ENCODE measurements at regions not wholly inside any gene's neighbourhood (a gene's known extent, or its start where the extent isn't known, plus 50 kb on each side); places are given as distances from the start of the nearest gene placed in this dataset.
"Not testable (repeated sequence)": the region's sequence is repeated elsewhere in the genome, so short reads cannot be mapped to it uniquely, and the experiment has no call there.

GRCh38 chr6:164990901-164991300 is 318.5 kb downstream of the C6orf118 start:
- 94% methylated on average over 2 of the region's 2 CpGs for WGBS (ENCODE audit: insufficient coverage, low lambda C conversion rate)
- H3K36me3 ChIP-seq (ENCODE audit: control insufficient read depth, insufficient read depth, low read length) = no peaks in the 10 kb centered on the region

DNA sequence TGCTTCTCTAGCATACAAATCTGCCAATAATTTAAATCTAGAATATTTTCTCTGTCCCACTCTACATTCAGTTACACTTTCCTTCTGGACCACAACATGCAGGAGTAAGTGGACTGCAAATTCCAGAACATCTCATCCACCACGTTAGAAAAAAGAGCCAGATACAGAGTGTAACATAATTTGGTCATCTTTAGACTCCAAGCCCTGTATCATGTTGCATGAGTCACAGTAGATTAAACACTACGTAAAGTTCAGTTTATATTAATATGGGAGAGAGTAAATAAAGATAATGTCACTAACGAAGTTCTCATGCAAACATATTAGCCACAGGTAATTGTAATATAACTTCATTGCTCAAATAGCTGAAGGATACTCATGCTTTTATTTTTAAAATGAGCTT is 327.0 kb downstream of the C6orf118 start:
- DNase-seq = no peak
- H3K4me3 ChIP-seq (ENCODE audit: low read length) = no peak overlapping the region
- no peaks in the 10 kb centered on the region for H3K36me3 ChIP-seq (ENCODE audit: control insufficient read depth, insufficient read depth, low read length)
- H3K9me3 ChIP-seq (ENCODE audit: control insufficient read depth, low read depth, low read length) = no peaks in the 10 kb centered on the region
- no peaks in the 10 kb centered on the region for H3K27me3 ChIP-seq (ENCODE audit: control insufficient read depth, insufficient read depth, low read length)
- no peaks in the 10 kb centered on the region for H3K4me1 ChIP-seq (ENCODE audit: control insufficient read depth, insufficient read depth, low read length)
- no peak overlapping the region for H3K27ac ChIP-seq (ENCODE audit: low read length)
- 54% methylated on average over 2 of the region's 3 CpGs for WGBS (ENCODE audit: insufficient coverage, low lambda C conversion rate)

More at GRCh38 chr6:164990901-164991300, 318.5 kb downstream of the C6orf118 start:
- H3K9me3 ChIP-seq (ENCODE audit: control insufficient read depth, low read depth, low read length) = peaks cover 2% of the 10 kb centered on the region
- DNase-seq = no peak
- H3K27me3 ChIP-seq (ENCODE audit: control insufficient read depth, insufficient read depth, low read length) = no peaks in the 10 kb centered on the region
- H3K27ac ChIP-seq (ENCODE audit: low read length) = no peak overlapping the region
- H3K4me1 ChIP-seq (ENCODE audit: control insufficient read depth, insufficient read depth, low read length) = no peaks in the 10 kb centered on the region
- no peak overlapping the region for H3K4me3 ChIP-seq (ENCODE audit: low read length)

GRCh38 chr6:164967102-164967501 is 342.3 kb downstream of the C6orf118 start:
- H3K4me1 ChIP-seq (ENCODE audit: control insufficient read depth, insufficient read depth, low read length) = no peaks in the 10 kb centered on the region
- no peaks in the 10 kb centered on the region for H3K36me3 ChIP-seq (ENCODE audit: control insufficient read depth, insufficient read depth, low read length)
- no CpG with 5 or more reads among the region's 12 CpGs for WGBS (ENCODE audit: insufficient coverage, low lambda C conversion rate)
- no peak overlapping the region for H3K27ac ChIP-seq (ENCODE audit: low read length)
- no peak for DNase-seq
- H3K27me3 ChIP-seq (ENCODE audit: control insufficient read depth, insufficient read depth, low read length) = no peaks in the 10 kb centered on the region
- H3K9me3 ChIP-seq (ENCODE audit: control insufficient read depth, low read depth, low read length) = peaks cover 3% of the 10 kb centered on the region
- H3K4me3 ChIP-seq (ENCODE audit: low read length) = no peak overlapping the region

DNA sequence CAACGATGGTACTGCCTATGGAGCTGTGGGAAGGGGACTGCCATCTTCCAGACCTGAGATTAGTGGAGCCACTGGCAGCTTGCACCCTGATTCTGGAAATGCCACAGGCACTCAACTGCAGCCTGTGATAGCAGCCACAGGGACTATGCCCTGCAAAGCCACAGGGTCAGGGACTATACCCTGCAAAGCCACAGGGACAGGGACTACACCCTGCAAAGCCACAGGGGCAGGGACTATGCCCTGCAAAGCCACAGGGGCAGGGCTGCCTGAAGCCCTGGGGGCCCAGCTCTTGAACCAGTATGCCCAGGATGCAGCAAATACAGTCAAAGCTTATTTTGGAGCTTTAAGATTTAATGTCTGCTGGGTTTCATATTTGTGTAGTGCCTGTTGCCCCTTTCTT is 346.6 kb downstream of the C6orf118 start:
- Histone ChIP-seq H3K9me3 (ENCODE audit: control insufficient read depth, low read depth, low read length) (peaks cover 3% of the 10 kb centered on the region), H3K36me3 (ENCODE audit: control insufficient read depth, insufficient read depth, low read length) (no peaks in the 10 kb centered on the region), H3K27me3 (ENCODE audit: control insufficient read depth, insufficient read depth, low read length) (no peaks in the 10 kb centered on the region), H3K4me1 (ENCODE audit: control insufficient read depth, insufficient read depth, low read length) (no peaks in the 10 kb centered on the region), H3K4me3 (ENCODE audit: low read length) (no peak overlapping the region), H3K27ac (ENCODE audit: low read length) (no peak overlapping the region)
- no peak for DNase-seq
- no CpG with 5 or more reads among the region's 1 CpG for WGBS (ENCODE audit: insufficient coverage, low lambda C conversion rate)

- DNase-seq = no peak
- WGBS (ENCODE audit: insufficient coverage, low lambda C conversion rate) = 100% methylated on average over 3 of the region's 8 CpGs
- H3K4me3 ChIP-seq (ENCODE audit: low read length) = no peak overlapping the region
- no peak overlapping the region for H3K27ac ChIP-seq (ENCODE audit: low read length)
- no peaks in the 10 kb centered on the region for H3K27me3 ChIP-seq (ENCODE audit: control insufficient read depth, insufficient read depth, low read length)
- H3K36me3 ChIP-seq (ENCODE audit: control insufficient read depth, insufficient read depth, low read length) = no peaks in the 10 kb centered on the region
- peaks cover 3% of the 10 kb centered on the region for H3K9me3 ChIP-seq (ENCODE audit: control insufficient read depth, low read depth, low read length)
- no peaks in the 10 kb centered on the region for H3K4me1 ChIP-seq (ENCODE audit: control insufficient read depth, insufficient read depth, low read length)
Observed at GRCh38 chr6:164947164-164947563, 362.2 kb downstream of the C6orf118 start.

DNA sequence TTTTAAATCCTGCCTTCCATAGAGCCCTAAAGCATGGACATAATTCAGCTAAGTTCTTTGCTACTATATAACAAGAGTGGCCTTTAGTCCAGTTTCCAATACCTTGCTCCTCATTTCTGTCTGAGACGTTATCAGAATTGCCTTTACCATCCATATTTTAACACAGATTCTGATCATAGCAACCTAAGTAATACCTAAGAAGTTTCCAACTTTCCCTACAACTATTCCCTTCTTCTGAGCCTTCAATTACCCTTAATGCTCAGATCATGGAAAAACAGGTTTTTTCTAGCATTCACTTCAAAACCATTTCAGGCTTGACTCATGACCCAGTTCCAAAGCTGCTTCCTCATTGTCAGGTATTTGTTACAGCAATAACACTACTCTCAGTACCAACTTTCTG is 367.1 kb downstream of the C6orf118 start:
- 78% methylated on average over 1 of the region's 1 CpG for WGBS (ENCODE audit: insufficient coverage, low lambda C conversion rate)
- Histone ChIP-seq H3K27me3 (ENCODE audit: control insufficient read depth, insufficient read depth, low read length) (no peaks in the 10 kb centered on the region), H3K4me3 (ENCODE audit: low read length) (no peak overlapping the region), H3K36me3 (ENCODE audit: control insufficient read depth, insufficient read depth, low read length) (no peaks in the 10 kb centered on the region), H3K4me1 (ENCODE audit: control insufficient read depth, insufficient read depth, low read length) (no peaks in the 10 kb centered on the region), H3K9me3 (ENCODE audit: control insufficient read depth, low read depth, low read length) (peaks cover 3% of the 10 kb centered on the region), H3K27ac (ENCODE audit: low read length) (no peak overlapping the region)
- DNase-seq = no peak

DNA sequence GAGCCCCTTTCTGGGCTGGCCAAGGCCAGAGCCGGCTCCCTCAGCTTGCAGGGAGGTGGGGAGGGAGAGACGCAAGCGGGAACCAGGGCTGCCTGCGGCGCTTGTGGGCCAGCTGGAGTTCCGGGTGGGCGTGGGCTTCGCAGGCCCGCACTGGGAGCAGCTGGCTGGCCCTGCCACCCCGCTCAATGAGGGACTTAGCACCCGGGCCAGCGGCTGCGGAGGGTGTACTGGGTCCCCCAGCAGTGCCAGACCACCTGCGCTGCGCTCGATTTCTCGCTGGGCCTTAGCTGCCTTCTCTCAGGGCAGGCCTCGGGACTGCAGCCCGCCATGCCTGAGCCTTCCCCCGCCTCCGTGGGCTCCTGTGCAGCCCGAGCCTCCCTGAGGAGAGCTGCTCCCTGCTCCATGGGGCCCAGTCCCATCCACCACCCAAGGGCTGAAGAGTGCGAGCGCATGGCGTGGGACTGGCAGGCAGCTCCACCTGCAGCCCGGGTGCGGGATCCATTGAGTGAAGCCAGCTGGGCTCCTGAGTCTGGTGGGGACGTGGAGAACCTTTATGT is 376.1 kb downstream of the C6orf118 start:
- peaks cover 14% of the 10 kb centered on the region for H3K9me3 ChIP-seq (ENCODE audit: control insufficient read depth, low read depth, low read length)
- not testable (repeated sequence) for H3K27me3 ChIP-seq (ENCODE audit: control insufficient read depth, insufficient read depth, low read length); H3K4me1 ChIP-seq (ENCODE audit: control insufficient read depth, insufficient read depth, low read length); H3K27ac ChIP-seq (ENCODE audit: low read length); H3K4me3 ChIP-seq (ENCODE audit: low read length); DNase-seq; H3K36me3 ChIP-seq (ENCODE audit: control insufficient read depth, insufficient read depth, low read length)
- WGBS (ENCODE audit: insufficient coverage, low lambda C conversion rate) = no CpG with 5 or more reads among the region's 28 CpGs

DNA sequence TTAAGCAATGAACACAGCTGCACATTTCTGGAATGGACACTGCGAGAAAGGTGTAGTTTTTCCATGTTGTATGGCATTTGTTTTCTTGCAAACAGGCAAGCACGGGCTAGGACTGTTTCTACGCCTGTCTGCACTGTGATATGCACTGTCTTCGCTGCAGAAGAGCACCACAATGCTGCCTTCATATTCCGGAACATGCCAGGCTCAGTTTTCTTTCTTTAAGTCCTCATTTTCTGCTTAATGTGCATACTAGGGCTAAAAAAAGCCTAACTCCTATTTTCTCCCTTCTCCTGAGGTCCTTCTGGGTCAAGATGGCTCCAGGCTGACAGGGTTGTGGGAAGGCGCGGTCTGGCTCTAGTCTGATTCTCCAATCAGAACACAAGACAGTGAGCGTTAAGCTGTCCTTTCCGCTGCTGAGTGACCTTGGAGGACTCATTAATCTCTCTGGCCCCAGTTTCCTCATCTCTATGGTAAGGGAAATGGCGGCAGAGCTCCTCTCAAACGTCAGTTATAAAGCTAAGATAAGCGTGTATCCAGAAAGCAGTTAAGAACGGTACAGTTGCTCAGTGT is 379.9 kb downstream of the C6orf118 start:
- H3K4me1 ChIP-seq (ENCODE audit: control insufficient read depth, insufficient read depth, low read length) = no peaks in the 10 kb centered on the region
- no peak overlapping the region for H3K27ac ChIP-seq (ENCODE audit: low read length)
- H3K27me3 ChIP-seq (ENCODE audit: control insufficient read depth, insufficient read depth, low read length) = no peaks in the 10 kb centered on the region
- DNase-seq = no peak
- 84% methylated on average over 5 of the region's 13 CpGs for WGBS (ENCODE audit: insufficient coverage, low lambda C conversion rate)
- no peaks in the 10 kb centered on the region for H3K36me3 ChIP-seq (ENCODE audit: control insufficient read depth, insufficient read depth, low read length)
- H3K9me3 ChIP-seq (ENCODE audit: control insufficient read depth, low read depth, low read length) = peaks cover 17% of the 10 kb centered on the region
- no peak overlapping the region for H3K4me3 ChIP-seq (ENCODE audit: low read length)

- no peak for DNase-seq
- Histone ChIP-seq H3K4me1 (ENCODE audit: control insufficient read depth, insufficient read depth, low read length) (no peaks in the 10 kb centered on the region), H3K4me3 (ENCODE audit: low read length) (no peak overlapping the region), H3K27ac (ENCODE audit: low read length) (no peak overlapping the region), H3K27me3 (ENCODE audit: control insufficient read depth, insufficient read depth, low read length) (no peaks in the 10 kb centered on the region), H3K36me3 (ENCODE audit: control insufficient read depth, insufficient read depth, low read length) (no peaks in the 10 kb centered on the region), H3K9me3 (ENCODE audit: control insufficient read depth, low read depth, low read length) (peaks cover 17% of the 10 kb centered on the region)
- 70% methylated on average over 3 of the region's 8 CpGs for WGBS (ENCODE audit: insufficient coverage, low lambda C conversion rate)
Observed at GRCh38 chr6:164928728-164929407, 380.5 kb downstream of the C6orf118 start.

- no peak for DNase-seq
- no peaks in the 10 kb centered on the region for H3K4me1 ChIP-seq (ENCODE audit: control insufficient read depth, insufficient read depth, low read length)
- H3K36me3 ChIP-seq (ENCODE audit: control insufficient read depth, insufficient read depth, low read length) = no peaks in the 10 kb centered on the region
- peaks cover 13% of the 10 kb centered on the region for H3K9me3 ChIP-seq (ENCODE audit: control insufficient read depth, low read depth, low read length)
- no peaks in the 10 kb centered on the region for H3K27me3 ChIP-seq (ENCODE audit: control insufficient read depth, insufficient read depth, low read length)
- 67% methylated on average over 3 of the region's 17 CpGs for WGBS (ENCODE audit: insufficient coverage, low lambda C conversion rate)
- no peak overlapping the region for H3K27ac ChIP-seq (ENCODE audit: low read length)
- no peak overlapping the region for H3K4me3 ChIP-seq (ENCODE audit: low read length)
Observed at GRCh38 chr6:164928057-164928727, 381.2 kb downstream of the C6orf118 start.
